Thoracic aorta (tissue), 2 donors: ENCODE measurements at regions not wholly inside any gene's neighbourhood (a gene's known extent, or its start where the extent isn't known, plus 50 kb on each side); places are given as distances from the start of the nearest gene placed in this dataset.

Experiments used
- ATAC-seq: fragments of 150-250 bp; one replicate; pipeline ENCODE4 v1.8.0; 2017; ENCODE audit warnings: low read depth; ENCODE audit not compliant: insufficient number of reproducible peaks, low FRiP score
- DNase-seq: peaks from one replicate; pipeline ENCODE4 v3.0.0-alpha.2; 2020; ENCODE audit warnings: low spot score
- H3K27ac ChIP-seq, 2 donors: fragments of 200-600 bp; sonication (generic); 1 replicate in 1 of 2; 2 replicates in 1 of 2; pipeline ENCODE4 v1.5.1; 2016; ENCODE audit warnings: mild to moderate bottlenecking in 2 of 2, moderate library complexity in 2 of 2
- H3K27me3 ChIP-seq: fragments of 200-600 bp; sonication (generic); replicated peaks from 2 replicates; pipeline ENCODE4 v1.6.0; 2016; ENCODE audit warnings: mild to moderate bottlenecking; ENCODE audit not compliant: insufficient read depth
- H3K36me3 ChIP-seq: fragments of 200-600 bp; sonication (generic); one replicate; pipeline ENCODE4 v1.5.1; 2016
- H3K4me1 ChIP-seq, 2 donors: fragments of 200-600 bp; sonication (generic); 1 replicate in 1 of 2; 2 replicates in 1 of 2; pipeline versions ENCODE4 v1.5.1 to v1.6.0; 2016; ENCODE audit warnings: low read depth in 2 of 2, mild to moderate bottlenecking in 1 of 2; ENCODE audit not compliant: control insufficient read depth in 1 of 2
- H3K4me3 ChIP-seq: fragments of 200-600 bp; sonication (generic); 2 replicates; pipeline ENCODE4 v1.5.1; 2016; ENCODE audit warnings: mild to moderate bottlenecking
- H3K9me3 ChIP-seq: fragments of 200-600 bp; sonication (generic); 2 replicates; pipeline ENCODE4 v1.5.1; 2016
- CTCF ChIP-seq: fragments of 200-600 bp; sonication (generic); IDR thresholded peaks from one replicate; pipeline ENCODE4 v1.5.1; 2019; ENCODE audit warnings: antibody characterized with exemption

- TF ChIP-seq CTCF = no peak
- Histone ChIP-seq H3K27me3 (no peaks in the 10 kb centered on the region), H3K9me3 (no peaks in the 10 kb centered on the region), H3K4me1 (peaks cover 3 to 10% of the 10 kb centered on the region in 2 donors), H3K27ac (no peak overlapping the region), H3K4me3 (no peak overlapping the region), H3K36me3 (no peaks in the 10 kb centered on the region)
- ATAC-seq (no peak), DNase-seq (no peak)
Measured at GRCh38 chr4:184933311-184933710, 85.0 kb upstream of the HELT start.

- ATAC-seq = no peak
- no peak for TF ChIP-seq CTCF
- no peaks in the 10 kb centered on the region for H3K9me3 ChIP-seq
Measured at GRCh38 chr4:184934184-184934583, 84.1 kb upstream of the HELT start.

GRCh38 chr4:184934961-184935360 lies 83.3 kb upstream of the HELT start:
- ATAC-seq (no peak), DNase-seq (no peak)
- Histone ChIP-seq H3K36me3 (no peaks in the 10 kb centered on the region), H3K4me3 (no peak overlapping the region), H3K27me3 (no peaks in the 10 kb centered on the region), H3K9me3 (no peaks in the 10 kb centered on the region), H3K4me1 (peaks cover 3 to 10% of the 10 kb centered on the region in 2 donors), H3K27ac (no peak overlapping the region)
- TF ChIP-seq CTCF = no peak

More at GRCh38 chr4:184934184-184934583, 84.1 kb upstream of the HELT start:
- Histone ChIP-seq H3K4me1 (peaks cover 3 to 10% of the 10 kb centered on the region in 2 donors), H3K36me3 (no peaks in the 10 kb centered on the region), H3K27ac (no peak overlapping the region), H3K27me3 (no peaks in the 10 kb centered on the region), H3K4me3 (no peak overlapping the region)
- DNase-seq = no peak

GRCh38 chr4:184936071-184936470 lies 82.2 kb upstream of the HELT start:
- no peaks in the 10 kb centered on the region for H3K36me3 ChIP-seq
- no peak overlapping the region for H3K27ac ChIP-seq
- H3K27me3 ChIP-seq = no peaks in the 10 kb centered on the region
- TF ChIP-seq CTCF = no peak
- H3K9me3 ChIP-seq = no peaks in the 10 kb centered on the region
- DNase-seq (no peak), ATAC-seq (no peak)
- peaks cover 3 to 10% of the 10 kb centered on the region in 2 donors for H3K4me1 ChIP-seq
- H3K4me3 ChIP-seq = no peak overlapping the region

- DNase-seq = no peak
- TF ChIP-seq CTCF = no peak
- Histone ChIP-seq H3K27ac (no peak overlapping the region), H3K4me1 (peaks cover 3 to 10% of the 10 kb centered on the region in 2 donors), H3K27me3 (no peaks in the 10 kb centered on the region), H3K36me3 (no peaks in the 10 kb centered on the region), H3K9me3 (no peaks in the 10 kb centered on the region), H3K4me3 (no peak overlapping the region)
- ATAC-seq = no peak
Measured at GRCh38 chr4:184937030-184937710, 81.1 kb upstream of the HELT start.
